Esophagus muscularis mucosa (tissue), 4 donors: ENCODE measurements at regions not wholly inside any gene's neighbourhood (a gene's known extent, or its start where the extent isn't known, plus 50 kb on each side); places are given as distances from the start of the nearest gene placed in this dataset.

Experiments
- CTCF ChIP-seq, 3 experiments: fragments of 200-600 bp in 2 of 3; fragments of 450-650 bp in 1 of 3; sonication (generic) in 2 of 3; IDR thresholded peaks; one replicate each; pipeline ENCODE4 v1.5.1; 2017 to 2019; ENCODE audit warnings: antibody characterized with exemption in 3 of 3, mild to moderate bottlenecking in 2 of 3, moderate library complexity in 1 of 3
- EP300 ChIP-seq: sonication (generic); formaldehyde crosslinking; IDR thresholded peaks from one replicate; pipeline ENCODE4 v1.6.1; 2017; ENCODE audit warnings: antibody characterized with exemption
- POLR2A ChIP-seq: fragments of 450-650 bp; IDR thresholded peaks from one replicate; pipeline ENCODE4 v1.6.1; 2017; ENCODE audit warnings: antibody characterized with exemption, moderate library complexity, mild to moderate bottlenecking, low read depth
- POLR2AphosphoS5 ChIP-seq, 2 donors: sonication (generic); formaldehyde crosslinking; IDR thresholded peaks; one replicate each; pipeline ENCODE4 v1.6.1; 2017; ENCODE audit warnings: antibody characterized with exemption in 2 of 2

DNA sequence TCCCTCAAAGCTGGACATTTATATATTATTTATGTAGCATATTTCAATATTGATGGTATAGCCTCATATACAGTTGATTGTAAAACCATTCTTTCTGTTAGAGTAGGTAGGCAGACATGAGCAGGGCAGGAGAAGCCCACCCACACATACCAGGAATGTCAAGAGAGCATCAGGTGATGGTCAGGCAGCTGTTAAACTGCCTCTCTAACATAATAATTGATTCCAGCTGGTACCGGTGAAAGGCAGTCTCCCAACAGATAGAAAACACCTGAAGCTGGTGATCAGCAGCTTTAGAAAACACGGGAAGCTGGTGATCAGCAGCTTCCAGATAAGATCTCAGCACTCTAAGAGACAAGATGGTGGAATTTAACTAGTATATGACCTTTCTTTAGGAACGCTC, 132.9 kb downstream of the SLITRK6 start:
- TF ChIP-seq CTCF (IDR thresholded peaks at IDR 0.05) (no peak), EP300 (no peak), POLR2AphosphoS5 (IDR thresholded peaks at IDR 0.05) (no peak), POLR2A (no peak)
